Neural cell (in vitro differentiated cells): ENCODE measurements at regions not wholly inside any gene's neighbourhood (a gene's known extent, or its start where the extent isn't known, plus 50 kb on each side); places are given as distances from the start of the nearest gene placed in this dataset.

ENCODE experiments used
- H2AFZ ChIP-seq: fragments of 200-600, 300-800 bp; sonication (generic), shearing (Covaris generic); 2 replicates; pipeline ENCODE4 v1.6.0; 2014; ENCODE audit warnings: low read depth, mild to moderate bottlenecking, antibody characterized with exemption, low read length, moderate library complexity
- H3F3A ChIP-seq: fragments of 200-600 bp; shearing (Covaris generic); 2 replicates; pipeline ENCODE4 v1.6.1; 2016; ENCODE audit warnings: mild to moderate bottlenecking, moderate library complexity, mixed read lengths, antibody characterized with exemption, low read length; ENCODE audit not compliant: insufficient read depth, poor library complexity, severe bottlenecking
- H3K27ac ChIP-seq: fragments of 200-600, 300-800 bp; sonication (generic), shearing (Covaris generic); 2 replicates; pipeline ENCODE4 v1.5.1; 2014; ENCODE audit warnings: mild to moderate bottlenecking, low read length, moderate library complexity
- H3K27me3 ChIP-seq: fragments of 300-800, 200-600 bp; sonication (generic), shearing (Covaris generic); 2 replicates; pipeline ENCODE4 v1.6.0; 2014; ENCODE audit warnings: mild to moderate bottlenecking, low read depth, low read length, moderate library complexity; ENCODE audit not compliant: insufficient read depth
- H3K36me3 ChIP-seq: fragments of 300-800, 200-600 bp; sonication (generic), shearing (Covaris generic); 2 replicates; pipeline ENCODE4 v1.5.1; 2014; ENCODE audit warnings: mild to moderate bottlenecking, antibody characterized with exemption, low read length, moderate library complexity; ENCODE audit not compliant: insufficient read depth
- H3K4me2 ChIP-seq: fragments of 300-800, 200-600 bp; sonication (generic), shearing (Covaris generic); 2 replicates; pipeline ENCODE4 v1.6.0; 2014; ENCODE audit warnings: mild to moderate bottlenecking, low read length
- H3K4me3 ChIP-seq: fragments of 300-800, 200-600 bp; sonication (generic), shearing (Covaris generic); 2 replicates; pipeline ENCODE4 v1.5.1; 2014; ENCODE audit warnings: mild to moderate bottlenecking, low read length, moderate library complexity
- H3K79me2 ChIP-seq: fragments of 200-600 bp; shearing (Covaris generic); replicated peaks from 2 replicates; pipeline ENCODE4 v1.6.0; 2014; ENCODE audit warnings: mild to moderate bottlenecking, low read length, moderate library complexity; ENCODE audit not compliant: insufficient read depth
- H3K9ac ChIP-seq: fragments of 300-800, 200-600 bp; sonication (generic), shearing (Covaris generic); 2 replicates; pipeline ENCODE4 v1.6.1; 2016; ENCODE audit warnings: mild to moderate bottlenecking, low read length, mixed read lengths
- H3K9me2 ChIP-seq: fragments of 200-600 bp; shearing (Covaris generic); 2 replicates; pipeline ENCODE4 v1.6.1; 2016; ENCODE audit warnings: mild to moderate bottlenecking, low read length, mixed read lengths; ENCODE audit not compliant: insufficient read depth
- H3K9me3 ChIP-seq: fragments of 200-600, 300-800 bp; sonication (generic), shearing (Covaris generic); 2 replicates; pipeline ENCODE4 v1.6.1; 2016; ENCODE audit warnings: mild to moderate bottlenecking, mixed run types, low read length, moderate library complexity, mixed read lengths
- H4K20me1 ChIP-seq: fragments of 200-600 bp; shearing (Covaris generic); 2 replicates; pipeline ENCODE4 v1.6.1; 2016; ENCODE audit warnings: mild to moderate bottlenecking, mixed run types; ENCODE audit not compliant: insufficient read depth
- EP300 ChIP-seq: fragments of 450-650 bp; conservative IDR thresholded peaks from 2 replicates; pipeline ENCODE4 v1.6.1; 2014; ENCODE audit warnings: antibody characterized with exemption, mild to moderate bottlenecking, moderate library complexity; ENCODE audit not compliant: poor library complexity, severe bottlenecking
- EZH2 ChIP-seq: fragments of 200-600, 300-800 bp; shearing (Covaris generic), sonication (generic); IDR thresholded peaks from 2 replicates; pipeline ENCODE4 v1.6.1; 2014; ENCODE audit warnings: antibody characterized with exemption, low read length, borderline replicate concordance, mild to moderate bottlenecking; ENCODE audit not compliant: insufficient read depth, poor library complexity, severe bottlenecking
- MXI1 ChIP-seq: fragments of 450-650 bp; conservative IDR thresholded peaks from 2 replicates; pipeline ENCODE4 v1.6.1; 2014; ENCODE audit warnings: antibody characterized with exemption, mild to moderate bottlenecking; ENCODE audit not compliant: poor library complexity, severe bottlenecking
- POLR2AphosphoS5 ChIP-seq: IDR thresholded peaks from 2 replicates; pipeline ENCODE4 v1.6.1; 2012
- RAD21 ChIP-seq: fragments of 450-650 bp; conservative IDR thresholded peaks from 2 replicates; pipeline ENCODE4 v1.6.1; 2014; ENCODE audit warnings: antibody characterized with exemption, mild to moderate bottlenecking, moderate library complexity
- SMC3 ChIP-seq: fragments of 450-650 bp; conservative IDR thresholded peaks from 2 replicates; pipeline ENCODE4 v1.6.1; 2014; ENCODE audit warnings: antibody characterized with exemption, mild to moderate bottlenecking, moderate library complexity; ENCODE audit not compliant: poor library complexity
- TAF1 ChIP-seq: IDR thresholded peaks from 2 replicates; pipeline ENCODE4 v1.6.1; 2012; ENCODE audit warnings: low read depth
- TF ChIP-seq, protein P1 (sequence below): fragments of 450-650 bp; IDR thresholded peaks from 2 replicates; pipeline ENCODE4 v1.5.1; 2014; ENCODE audit warnings: antibody characterized with exemption, mild to moderate bottlenecking, moderate library complexity; ENCODE audit not compliant: poor library complexity, severe bottlenecking
- TF ChIP-seq, protein P2 (sequence below): IDR thresholded peaks from 2 replicates; pipeline ENCODE4 v1.6.1; 2012; ENCODE audit warnings: borderline replicate concordance

DNA sequence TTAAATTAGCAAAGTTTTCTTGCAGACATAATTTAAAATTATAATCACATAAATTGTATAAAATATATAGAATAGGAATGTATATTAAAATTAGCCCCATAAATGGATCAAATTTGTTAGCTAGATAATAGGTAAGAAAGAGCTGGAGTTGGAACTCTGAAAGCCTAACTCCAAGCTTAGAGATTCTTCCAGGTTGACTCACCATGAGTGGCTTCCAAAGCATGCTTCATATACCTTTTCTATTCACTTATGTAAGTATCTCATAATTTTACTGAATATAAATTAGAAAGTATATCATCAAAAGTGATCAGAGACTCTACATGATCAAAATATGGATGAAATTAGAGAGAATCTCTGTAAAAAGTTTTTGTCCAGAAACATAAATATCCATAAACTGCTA lies 320.7 kb upstream of the MAGI2 start:
- Histone ChIP-seq H3K4me2 (no peak overlapping the region), H4K20me1 (no peaks in the 10 kb centered on the region), H3K36me3 (no peaks in the 10 kb centered on the region), H3K27ac (no peak overlapping the region), H3K4me3 (no peak overlapping the region), H3K9ac (no peak overlapping the region), H3K9me2 (no peaks in the 10 kb centered on the region), H3K79me2 (no peaks in the 10 kb centered on the region), H2AFZ (no peak overlapping the region), H3F3A (no peaks in the 10 kb centered on the region), H3K27me3 (no peaks in the 10 kb centered on the region), H3K9me3 (no peaks in the 10 kb centered on the region)
- no peak for TF ChIP-seq RAD21
- TF ChIP-seq, protein P1, sequence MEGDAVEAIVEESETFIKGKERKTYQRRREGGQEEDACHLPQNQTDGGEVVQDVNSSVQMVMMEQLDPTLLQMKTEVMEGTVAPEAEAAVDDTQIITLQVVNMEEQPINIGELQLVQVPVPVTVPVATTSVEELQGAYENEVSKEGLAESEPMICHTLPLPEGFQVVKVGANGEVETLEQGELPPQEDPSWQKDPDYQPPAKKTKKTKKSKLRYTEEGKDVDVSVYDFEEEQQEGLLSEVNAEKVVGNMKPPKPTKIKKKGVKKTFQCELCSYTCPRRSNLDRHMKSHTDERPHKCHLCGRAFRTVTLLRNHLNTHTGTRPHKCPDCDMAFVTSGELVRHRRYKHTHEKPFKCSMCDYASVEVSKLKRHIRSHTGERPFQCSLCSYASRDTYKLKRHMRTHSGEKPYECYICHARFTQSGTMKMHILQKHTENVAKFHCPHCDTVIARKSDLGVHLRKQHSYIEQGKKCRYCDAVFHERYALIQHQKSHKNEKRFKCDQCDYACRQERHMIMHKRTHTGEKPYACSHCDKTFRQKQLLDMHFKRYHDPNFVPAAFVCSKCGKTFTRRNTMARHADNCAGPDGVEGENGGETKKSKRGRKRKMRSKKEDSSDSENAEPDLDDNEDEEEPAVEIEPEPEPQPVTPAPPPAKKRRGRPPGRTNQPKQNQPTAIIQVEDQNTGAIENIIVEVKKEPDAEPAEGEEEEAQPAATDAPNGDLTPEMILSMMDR, result no peak
- TF ChIP-seq SMC3, result no peak
- no peak for TF ChIP-seq TAF1
- no peak for TF ChIP-seq EP300
- TF ChIP-seq MXI1, result no peak
- TF ChIP-seq POLR2AphosphoS5, result no peak
- no peak for TF ChIP-seq EZH2
- TF ChIP-seq, protein P2, sequence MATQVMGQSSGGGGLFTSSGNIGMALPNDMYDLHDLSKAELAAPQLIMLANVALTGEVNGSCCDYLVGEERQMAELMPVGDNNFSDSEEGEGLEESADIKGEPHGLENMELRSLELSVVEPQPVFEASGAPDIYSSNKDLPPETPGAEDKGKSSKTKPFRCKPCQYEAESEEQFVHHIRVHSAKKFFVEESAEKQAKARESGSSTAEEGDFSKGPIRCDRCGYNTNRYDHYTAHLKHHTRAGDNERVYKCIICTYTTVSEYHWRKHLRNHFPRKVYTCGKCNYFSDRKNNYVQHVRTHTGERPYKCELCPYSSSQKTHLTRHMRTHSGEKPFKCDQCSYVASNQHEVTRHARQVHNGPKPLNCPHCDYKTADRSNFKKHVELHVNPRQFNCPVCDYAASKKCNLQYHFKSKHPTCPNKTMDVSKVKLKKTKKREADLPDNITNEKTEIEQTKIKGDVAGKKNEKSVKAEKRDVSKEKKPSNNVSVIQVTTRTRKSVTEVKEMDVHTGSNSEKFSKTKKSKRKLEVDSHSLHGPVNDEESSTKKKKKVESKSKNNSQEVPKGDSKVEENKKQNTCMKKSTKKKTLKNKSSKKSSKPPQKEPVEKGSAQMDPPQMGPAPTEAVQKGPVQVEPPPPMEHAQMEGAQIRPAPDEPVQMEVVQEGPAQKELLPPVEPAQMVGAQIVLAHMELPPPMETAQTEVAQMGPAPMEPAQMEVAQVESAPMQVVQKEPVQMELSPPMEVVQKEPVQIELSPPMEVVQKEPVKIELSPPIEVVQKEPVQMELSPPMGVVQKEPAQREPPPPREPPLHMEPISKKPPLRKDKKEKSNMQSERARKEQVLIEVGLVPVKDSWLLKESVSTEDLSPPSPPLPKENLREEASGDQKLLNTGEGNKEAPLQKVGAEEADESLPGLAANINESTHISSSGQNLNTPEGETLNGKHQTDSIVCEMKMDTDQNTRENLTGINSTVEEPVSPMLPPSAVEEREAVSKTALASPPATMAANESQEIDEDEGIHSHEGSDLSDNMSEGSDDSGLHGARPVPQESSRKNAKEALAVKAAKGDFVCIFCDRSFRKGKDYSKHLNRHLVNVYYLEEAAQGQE, result no peak

DNA sequence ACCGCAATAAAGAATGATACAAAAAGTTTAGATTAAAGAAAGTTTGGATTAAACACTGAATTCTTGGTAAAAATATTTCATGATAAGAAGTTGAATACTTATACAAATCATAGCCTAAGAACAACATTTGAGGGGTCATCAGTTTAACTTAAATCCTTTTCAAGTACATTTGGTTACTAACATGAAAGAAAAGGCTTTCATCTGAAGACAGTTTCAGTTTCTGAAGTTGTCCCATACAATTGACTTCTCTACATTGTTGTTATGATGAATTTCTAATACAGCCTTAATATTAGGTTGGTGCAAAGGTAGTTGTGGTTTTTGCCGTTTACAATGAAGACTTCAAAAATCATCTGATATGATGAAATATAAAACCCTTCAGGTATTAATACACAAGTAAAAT lies 317.5 kb upstream of the MAGI2 start:
- H3K4me2 ChIP-seq, result no peak overlapping the region
- no peak overlapping the region for H3K27ac ChIP-seq
- no peaks in the 10 kb centered on the region for H4K20me1 ChIP-seq
- no peaks in the 10 kb centered on the region for H3K9me2 ChIP-seq
- no peak overlapping the region for H3K4me3 ChIP-seq
- H3F3A ChIP-seq, result no peaks in the 10 kb centered on the region
- H2AFZ ChIP-seq, result no peak overlapping the region
- TF ChIP-seq MXI1, result no peak
- TF ChIP-seq, protein P1, result no peak
- TF ChIP-seq SMC3, result no peak
- no peak for TF ChIP-seq EZH2
- TF ChIP-seq, protein P2, result no peak
- no peak for TF ChIP-seq TAF1
- no peak for TF ChIP-seq RAD21
- TF ChIP-seq EP300, result no peak
- no peak for TF ChIP-seq POLR2AphosphoS5
- no peaks in the 10 kb centered on the region for H3K9me3 ChIP-seq
- H3K79me2 ChIP-seq, result no peaks in the 10 kb centered on the region
- no peaks in the 10 kb centered on the region for H3K27me3 ChIP-seq
- no peak overlapping the region for H3K9ac ChIP-seq
- no peaks in the 10 kb centered on the region for H3K36me3 ChIP-seq
